Stimulated activated CD4-positive, alpha-beta T cell treated with anti-CD3 and anti-CD28 coated beads, Interleukin-15, amount 100 ng/mL, for 48 hours (primary cell): ENCODE measurements at regions not wholly inside any gene's neighbourhood (a gene's known extent, or its start where the extent isn't known, plus 50 kb on each side); places are given as distances from the start of the nearest gene placed in this dataset.

ENCODE experiments used
- DNase-seq, 2 donors: peaks; one replicate each; pipeline ENCODE4 v3.0.0-alpha.2; 2020; ENCODE audit warnings: low read depth in 2 of 2

DNA sequence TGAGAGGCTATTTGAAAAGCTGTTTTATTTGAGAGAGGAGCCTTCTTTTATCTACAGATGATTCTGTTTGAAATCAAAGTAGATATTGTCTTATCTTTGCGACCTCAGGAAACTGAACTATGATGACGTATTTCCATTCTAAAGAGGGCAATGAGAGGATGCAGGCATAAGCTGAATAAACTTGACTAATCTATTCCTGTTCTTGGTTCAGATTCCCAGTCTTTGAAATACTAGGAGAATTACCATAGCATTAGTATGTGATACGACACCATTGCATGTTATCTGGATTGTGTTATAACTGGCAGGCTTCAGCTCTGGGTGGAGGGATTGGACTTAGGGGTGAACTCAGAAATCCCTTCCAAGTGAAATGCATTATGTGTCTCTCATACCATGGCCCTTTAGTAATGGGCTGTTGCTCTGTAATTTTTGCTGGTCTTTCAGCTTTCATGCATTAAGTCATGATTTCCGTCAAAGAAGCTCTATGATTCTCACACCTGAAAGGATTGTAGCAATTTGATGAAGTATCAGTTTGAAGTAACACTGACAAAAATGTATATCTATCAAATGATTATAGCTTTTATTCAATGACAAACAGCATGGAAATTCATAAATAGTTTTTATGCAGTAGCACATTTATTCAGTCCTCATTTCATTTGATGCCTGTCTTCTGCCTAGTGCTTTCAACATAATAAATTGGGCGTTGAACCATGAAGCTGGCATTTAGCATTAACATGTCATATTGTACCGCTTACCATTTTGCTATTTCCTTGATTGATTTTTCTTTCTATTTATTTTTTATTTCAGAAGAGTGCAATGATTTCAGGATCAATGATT lies 138.4 kb upstream of the SPACA1 start:
- no peak for DNase-seq

GRCh38 chr6:87907521-87907920 lies 140.1 kb upstream of the SPACA1 start:
- peak in 1 of 2 donors; percentile 13 for DNase-seq

- DNase-seq = no peak
Measured at GRCh38 chr6:87905101-87905641, 142.5 kb upstream of the SPACA1 start.

- DNase-seq = no peak
Measured at GRCh38 chr6:87904011-87904410, 143.6 kb upstream of the SPACA1 start.

GRCh38 chr6:87903323-87903722 lies 144.3 kb upstream of the SPACA1 start:
- DNase-seq = no peak

DNA sequence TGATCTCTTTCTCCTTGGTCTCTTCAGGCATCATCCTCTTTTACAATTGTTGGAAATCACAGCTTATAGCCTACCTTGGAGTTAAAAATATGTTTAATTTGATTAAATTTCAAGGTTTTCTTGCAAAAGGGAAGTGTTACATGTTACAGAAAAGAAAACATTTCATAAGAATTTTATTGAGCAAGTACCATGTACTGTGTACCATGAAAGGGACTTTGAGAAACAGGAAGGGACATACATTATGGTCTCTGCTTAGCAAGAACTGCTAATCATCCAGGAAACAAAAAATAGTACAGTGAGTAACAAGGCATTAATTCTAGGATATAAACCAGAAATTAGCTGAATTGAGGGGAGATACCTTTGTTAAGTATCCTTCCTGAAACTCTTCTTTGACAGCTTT lies 145.3 kb upstream of the SPACA1 start:
- DNase-seq = no peak

DNA sequence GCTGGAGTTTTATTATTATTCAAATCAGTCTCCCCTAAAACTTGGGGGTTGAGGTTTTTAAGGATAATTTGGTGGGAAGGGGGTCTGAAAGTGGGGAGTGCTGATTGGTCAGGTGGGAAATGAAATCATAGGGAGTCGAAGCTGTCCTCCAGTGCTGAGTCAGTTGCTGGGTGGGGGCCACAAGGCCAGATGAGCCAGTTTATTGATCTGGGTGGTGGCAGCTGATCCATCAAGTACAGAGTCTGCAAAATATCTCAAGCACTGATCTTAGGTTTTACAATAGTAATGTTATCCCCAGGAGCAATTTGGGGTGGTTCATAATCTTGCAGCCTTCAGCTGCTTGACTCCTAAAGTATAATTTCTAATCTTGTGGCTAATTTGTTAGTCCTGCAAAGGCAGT lies 146.0 kb upstream of the SPACA1 start:
- no peak for DNase-seq

DNA sequence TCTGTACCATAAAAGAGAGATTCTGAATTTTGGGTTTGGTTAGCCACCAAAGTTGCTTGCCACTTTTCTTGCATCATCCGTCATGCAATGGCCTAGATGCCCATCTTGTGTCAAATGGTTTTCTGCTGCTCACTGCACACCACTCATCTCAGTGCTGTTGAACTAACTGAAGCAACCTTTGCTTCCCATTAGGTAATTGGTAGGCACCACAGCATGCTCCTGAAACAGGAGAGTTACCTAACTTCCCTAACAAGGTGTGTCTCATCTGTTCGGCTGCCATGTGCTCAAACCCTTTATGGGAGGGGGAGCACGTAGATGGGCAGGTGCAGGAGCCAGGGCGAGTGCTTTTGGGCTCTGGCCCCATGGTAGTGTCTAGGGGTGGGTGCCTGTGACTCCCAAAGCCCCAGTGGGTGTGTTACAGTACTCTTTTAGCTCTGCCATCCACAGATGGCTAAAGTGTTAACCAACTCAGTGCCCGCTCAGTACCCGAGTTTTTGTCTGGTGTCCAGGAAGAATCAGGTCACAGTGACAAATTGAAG lies 147.4 kb upstream of the SPACA1 start:
- DNase-seq = no peak

DNA sequence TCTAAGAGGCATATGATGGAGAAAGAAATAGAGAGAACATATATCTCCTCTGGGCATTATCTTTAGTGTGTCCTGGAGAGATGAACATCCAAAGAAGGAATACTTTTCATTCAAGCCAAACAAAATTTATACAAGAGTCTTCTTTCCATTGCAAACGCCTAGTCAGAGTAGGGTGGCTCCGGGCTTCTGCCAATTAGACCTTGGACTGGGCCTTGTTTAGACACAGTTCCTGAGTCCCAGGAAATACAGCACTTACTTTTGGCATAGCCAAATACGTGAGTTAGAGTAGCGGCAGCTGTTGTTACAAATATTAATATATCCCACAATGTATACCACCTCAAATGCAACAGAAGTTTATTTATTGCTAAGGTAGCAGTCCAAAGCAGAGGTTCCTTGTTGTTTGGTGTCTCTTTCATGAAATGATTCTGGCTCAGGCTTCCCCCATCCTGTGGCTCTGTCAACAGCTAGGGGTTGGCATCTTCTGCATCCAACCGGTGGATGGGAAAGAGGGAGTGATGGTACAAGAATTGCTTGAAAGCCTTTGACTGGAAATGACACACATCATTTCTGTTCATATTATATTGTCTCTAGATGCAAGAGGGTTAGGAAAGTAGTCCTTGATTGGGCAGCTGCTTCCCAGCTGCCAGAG lies 148.0 kb upstream of the SPACA1 start:
- no peak for DNase-seq

DNA sequence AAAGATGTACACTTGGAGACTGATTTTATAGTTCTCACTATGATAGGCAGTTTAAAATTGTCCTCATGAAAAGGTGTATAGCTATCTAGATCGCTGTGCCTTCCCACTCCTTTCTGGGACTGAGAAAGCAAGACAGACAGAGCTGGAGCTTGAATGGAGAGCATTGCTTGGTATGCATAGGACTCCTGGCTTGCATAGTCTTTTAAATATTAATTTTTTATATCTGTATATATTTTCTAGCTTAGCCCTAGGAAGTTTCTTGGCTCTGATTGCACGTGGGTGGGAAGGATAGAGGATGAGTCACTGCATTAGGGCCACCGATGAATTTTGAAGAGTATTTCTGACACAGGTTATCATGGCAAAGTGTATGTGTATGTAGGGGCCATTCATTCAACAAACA lies 150.0 kb upstream of the SPACA1 start:
- DNase-seq = no peak

GRCh38 chr6:87897013-87897412 lies 150.6 kb upstream of the SPACA1 start:
- no peak for DNase-seq

GRCh38 chr6:87887266-87887665 lies 160.4 kb upstream of the SPACA1 start:
- DNase-seq = no peak

DNA sequence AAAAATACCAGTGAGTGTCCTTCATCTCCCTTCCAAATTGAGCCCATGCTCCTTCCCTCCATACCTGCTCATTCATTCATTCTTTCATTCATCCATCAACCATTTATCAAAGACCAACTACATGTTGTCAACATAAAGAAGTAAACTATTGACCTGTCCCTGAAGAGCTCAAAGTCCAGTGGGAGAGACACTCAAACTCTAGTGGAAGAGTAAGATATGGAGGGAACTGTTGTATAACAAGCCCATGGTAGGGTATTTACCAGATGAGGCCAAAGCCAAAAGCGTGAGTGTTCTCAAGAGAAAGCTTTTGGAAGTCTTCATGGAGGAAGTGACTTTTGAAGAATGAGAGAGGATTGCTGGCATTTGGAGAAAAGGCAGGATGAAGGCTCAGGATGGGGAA lies 163.4 kb upstream of the SPACA1 start:
- DNase-seq = no peak

- no peak for DNase-seq
Measured at GRCh38 chr6:87881342-87881895, 166.2 kb upstream of the SPACA1 start.

DNA sequence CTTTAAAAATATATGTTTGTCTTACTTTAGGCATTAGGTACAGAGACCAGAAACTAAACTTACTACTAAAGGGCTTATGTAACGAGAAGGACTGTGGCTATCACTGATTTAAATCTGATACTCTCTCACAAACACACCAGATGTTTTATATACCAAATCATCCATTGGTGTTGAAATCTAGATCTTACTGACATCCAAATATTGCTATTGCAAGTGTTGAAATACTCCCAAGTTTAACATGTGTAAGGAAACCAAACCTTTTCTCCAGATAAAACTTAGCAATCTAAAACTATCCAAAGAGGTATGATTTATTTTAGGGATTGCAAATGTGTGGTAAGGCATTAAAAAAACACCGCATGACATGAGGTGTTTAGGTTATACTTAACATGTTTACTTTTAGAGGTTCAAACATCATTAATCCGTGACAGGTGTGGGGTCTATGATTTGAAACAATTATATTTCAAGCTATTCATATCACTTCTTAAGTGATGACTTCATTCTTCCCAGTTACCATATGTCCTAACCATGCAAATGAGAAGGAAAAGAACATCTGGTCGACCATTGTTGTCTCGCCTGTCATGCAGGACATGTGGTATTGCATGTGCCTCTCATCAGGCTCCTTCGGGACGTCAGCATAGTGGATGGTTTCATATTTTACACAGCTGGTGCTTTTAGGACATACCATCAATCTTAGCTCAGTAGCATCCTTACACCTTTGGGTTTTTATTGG lies 168.3 kb upstream of the SPACA1 start:
- no peak for DNase-seq

GRCh38 chr6:87875781-87876180 lies 171.9 kb upstream of the SPACA1 start:
- DNase-seq = no peak

DNA sequence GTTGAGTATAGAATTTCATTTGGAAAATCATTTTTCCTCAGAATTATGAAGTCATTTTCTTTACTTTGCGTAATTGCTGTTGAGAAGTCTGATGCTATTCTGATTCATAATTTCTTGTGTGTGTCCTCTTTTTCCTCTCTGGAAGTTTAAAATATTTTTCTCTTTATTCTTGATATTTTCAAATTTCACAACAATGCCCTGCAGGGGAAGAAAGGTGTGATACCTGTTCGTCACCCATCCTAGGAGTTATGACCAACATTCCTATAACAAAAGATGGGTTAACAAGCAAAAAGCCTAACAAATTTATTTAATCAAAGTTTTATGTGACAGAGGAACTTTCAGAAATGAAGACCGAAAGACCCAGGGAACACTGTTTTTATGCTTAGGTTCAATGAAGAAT lies 171.5 kb upstream of the AKIRIN2 start:
- DNase-seq = no peak

- DNase-seq = no peak
Measured at GRCh38 chr6:87870556-87870955, 168.5 kb upstream of the AKIRIN2 start.

DNA sequence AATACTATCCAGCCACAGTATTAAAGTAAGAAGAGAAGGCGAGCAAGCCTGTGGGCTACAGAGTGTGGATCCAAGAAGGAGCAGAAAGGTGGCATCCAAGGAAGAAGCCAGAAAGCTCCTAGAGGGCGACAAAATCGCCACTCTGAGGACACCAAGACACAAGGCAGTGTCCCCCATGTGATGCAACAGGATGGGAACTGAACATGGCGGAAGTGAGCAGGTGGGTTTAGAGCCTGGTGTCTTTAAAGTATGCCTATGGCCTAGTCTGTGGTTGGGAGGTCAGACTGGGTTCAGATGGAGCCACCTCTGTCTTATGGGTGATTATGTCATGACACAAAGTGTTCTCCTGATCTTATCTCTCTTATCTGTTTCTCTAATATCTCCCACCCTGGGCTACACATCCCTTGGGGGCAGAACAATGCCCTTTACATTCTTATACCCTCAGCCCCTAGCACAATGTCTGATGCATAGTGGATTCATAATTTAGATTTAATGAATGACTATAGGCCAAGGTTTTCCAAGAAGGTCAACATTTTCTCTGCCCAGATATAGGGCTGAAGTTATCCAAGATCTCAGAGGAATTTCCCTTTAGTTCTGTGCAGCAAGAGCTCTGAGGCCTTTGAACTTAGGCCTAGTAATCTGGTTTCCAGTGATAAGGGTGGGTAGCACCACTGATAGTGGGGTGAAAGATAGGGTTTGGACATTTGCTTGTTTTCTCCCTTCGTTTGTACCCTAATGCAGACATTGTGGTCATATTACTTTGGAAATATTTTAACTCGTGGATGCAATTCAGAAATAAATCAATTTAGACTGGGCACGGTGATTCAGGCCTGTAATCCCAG lies 167.3 kb upstream of the AKIRIN2 start:
- no peak for DNase-seq

DNA sequence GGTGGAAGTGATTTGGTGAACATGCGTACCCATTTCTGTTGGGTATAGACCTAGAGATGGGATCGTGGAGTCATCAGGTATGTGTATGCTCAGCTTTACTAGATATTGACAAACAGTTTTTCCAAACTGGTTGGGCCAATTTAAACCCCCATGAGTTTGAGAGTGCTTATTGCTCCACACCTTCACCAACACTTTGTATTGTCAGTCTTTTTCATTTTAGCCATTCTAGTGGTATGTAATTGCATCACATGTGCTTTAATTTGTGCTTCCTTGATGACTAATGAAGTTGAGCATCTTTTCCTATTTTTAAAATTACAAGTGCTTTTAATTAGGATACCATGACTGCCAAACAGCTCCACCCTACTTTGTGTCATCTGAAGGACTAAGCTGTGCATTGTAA lies 158.9 kb upstream of the AKIRIN2 start:
- no peak for DNase-seq

GRCh38 chr6:87858440-87858839 lies 156.4 kb upstream of the AKIRIN2 start:
- DNase-seq = no peak
